NAMALWA (cell line): ENCODE measurements at regions not wholly inside any gene's neighbourhood (a gene's known extent, or its start where the extent isn't known, plus 50 kb on each side); places are given as distances from the start of the nearest gene placed in this dataset.
A peak's percentile ranks its signal among the peaks of the same experiment; 100 is the strongest.

Source experiments
- DNase-seq: peaks from one replicate; pipeline ENCODE4 v3.0.0-alpha.2; 2015; ENCODE audit warnings: low spot score

- no peak for DNase-seq
Measured at GRCh38 chr13:111413407-111414187, 93.2 kb downstream of the TEX29 start.

- DNase-seq = no peak
Measured at GRCh38 chr13:111414341-111414740, 93.9 kb downstream of the TEX29 start.

- no peak for DNase-seq
Measured at GRCh38 chr13:111415246-111415645, 94.8 kb downstream of the TEX29 start.

GRCh38 chr13:111415765-111416164, 95.3 kb downstream of the TEX29 start:
- no peak for DNase-seq

- no peak for DNase-seq
Measured at GRCh38 chr13:111418101-111418500, 97.7 kb downstream of the TEX29 start.

- no peak for DNase-seq
Measured at GRCh38 chr13:111420113-111420876, 99.9 kb downstream of the TEX29 start.

- no peak for DNase-seq
Measured at GRCh38 chr13:111421216-111421615, 100.8 kb downstream of the TEX29 start.

- no peak for DNase-seq
Measured at GRCh38 chr13:111422348-111422747, 101.9 kb downstream of the TEX29 start.

- DNase-seq = no peak
Measured at GRCh38 chr13:111423168-111423785, 102.8 kb downstream of the TEX29 start.

- DNase-seq = no peak
Measured at GRCh38 chr13:111424134-111424533, 103.7 kb downstream of the TEX29 start.

- DNase-seq = no peak
Measured at GRCh38 chr13:111425326-111425725, 104.9 kb downstream of the TEX29 start.

- peak; percentile 83 for DNase-seq
Measured at GRCh38 chr13:111429064-111429558, 108.7 kb downstream of the TEX29 start.

GRCh38 chr13:111431206-111431605, 110.8 kb downstream of the TEX29 start:
- DNase-seq = no peak

- no peak for DNase-seq
Measured at GRCh38 chr13:111434578-111435159, 114.2 kb downstream of the TEX29 start.

GRCh38 chr13:111436446-111436845, 116.0 kb downstream of the TEX29 start:
- DNase-seq = no peak

- DNase-seq = no peak
Measured at GRCh38 chr13:111437417-111437816, 117.0 kb downstream of the TEX29 start.

- DNase-seq = no peak
Measured at GRCh38 chr13:111437856-111438547, 117.6 kb downstream of the TEX29 start.

- peak; percentile 34 for DNase-seq
Measured at GRCh38 chr13:111440492-111440891, 120.0 kb downstream of the TEX29 start.

GRCh38 chr13:111443981-111444380, 123.5 kb downstream of the TEX29 start:
- no peak for DNase-seq

- no peak for DNase-seq
Measured at GRCh38 chr13:111448504-111448903, 128.1 kb downstream of the TEX29 start.

GRCh38 chr13:111449041-111449440, 128.6 kb downstream of the TEX29 start:
- DNase-seq = no peak

- DNase-seq = no peak
Measured at GRCh38 chr13:111451402-111451801, 131.0 kb downstream of the TEX29 start.
